ENCODE measurements at regions not wholly inside any gene's neighbourhood (a gene's known extent, or its start where the extent isn't known, plus 50 kb on each side); places are given as distances from the start of the nearest gene placed in this dataset.
"Not testable (repeated sequence)": the region's sequence is repeated elsewhere in the genome, so short reads cannot be mapped to it uniquely, and the experiment has no call there.

DNA sequence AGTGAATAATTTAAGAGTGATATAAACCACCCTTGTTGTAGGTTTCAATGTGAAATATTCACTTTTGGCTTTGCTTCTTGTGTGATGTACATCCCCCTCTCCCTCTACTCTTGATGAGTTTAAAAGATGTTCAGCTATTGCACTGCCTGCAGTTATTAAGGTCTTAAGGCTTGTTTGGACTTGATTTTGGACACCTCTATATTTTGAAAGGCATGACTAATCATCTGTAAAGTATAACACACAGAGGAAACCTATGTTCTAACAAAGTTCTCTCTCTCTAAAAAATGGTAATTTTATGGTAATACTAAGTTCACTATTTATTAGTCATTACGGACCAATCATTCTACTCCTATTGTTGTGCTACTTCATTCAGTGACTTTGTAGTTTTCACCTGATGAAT, 1719.9 kb downstream of the GRIK2 start:
- TF ChIP-seq, protein P1, sequence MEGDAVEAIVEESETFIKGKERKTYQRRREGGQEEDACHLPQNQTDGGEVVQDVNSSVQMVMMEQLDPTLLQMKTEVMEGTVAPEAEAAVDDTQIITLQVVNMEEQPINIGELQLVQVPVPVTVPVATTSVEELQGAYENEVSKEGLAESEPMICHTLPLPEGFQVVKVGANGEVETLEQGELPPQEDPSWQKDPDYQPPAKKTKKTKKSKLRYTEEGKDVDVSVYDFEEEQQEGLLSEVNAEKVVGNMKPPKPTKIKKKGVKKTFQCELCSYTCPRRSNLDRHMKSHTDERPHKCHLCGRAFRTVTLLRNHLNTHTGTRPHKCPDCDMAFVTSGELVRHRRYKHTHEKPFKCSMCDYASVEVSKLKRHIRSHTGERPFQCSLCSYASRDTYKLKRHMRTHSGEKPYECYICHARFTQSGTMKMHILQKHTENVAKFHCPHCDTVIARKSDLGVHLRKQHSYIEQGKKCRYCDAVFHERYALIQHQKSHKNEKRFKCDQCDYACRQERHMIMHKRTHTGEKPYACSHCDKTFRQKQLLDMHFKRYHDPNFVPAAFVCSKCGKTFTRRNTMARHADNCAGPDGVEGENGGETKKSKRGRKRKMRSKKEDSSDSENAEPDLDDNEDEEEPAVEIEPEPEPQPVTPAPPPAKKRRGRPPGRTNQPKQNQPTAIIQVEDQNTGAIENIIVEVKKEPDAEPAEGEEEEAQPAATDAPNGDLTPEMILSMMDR (IDR thresholded peaks at IDR 0.05): no peak
- H3K36me3 Mint-ChIP-seq (ENCODE audit: low read depth): no peaks in the 10 kb centered on the region

GRCh38 chr6:103107985-103108384, 1714.5 kb downstream of the GRIK2 start:
- Mint-ChIP-seq H3K4me1 (ENCODE audit: low read depth) (peaks cover 7% of the 10 kb centered on the region), H3K36me3 (ENCODE audit: low read depth) (no peaks in the 10 kb centered on the region), H3K27ac (ENCODE audit: unreplicated experiment) (no peak overlapping the region), H3K27me3 (ENCODE audit: low read depth) (no peaks in the 10 kb centered on the region), H3K9me3 (ENCODE audit: low read depth) (peaks cover 10% of the 10 kb centered on the region), H3K4me3 (ENCODE audit: unreplicated experiment) (no peak overlapping the region)
- no peak for DNase-seq (ENCODE audit: low spot score)
- TF ChIP-seq, protein P1 (IDR thresholded peaks at IDR 0.05): no peak

More for the DNA sequence above, 1719.9 kb downstream of the GRIK2 start:
- no peaks in the 10 kb centered on the region for H3K4me1 Mint-ChIP-seq (ENCODE audit: low read depth)
- no peaks in the 10 kb centered on the region for H3K27me3 Mint-ChIP-seq (ENCODE audit: low read depth)
- no peak for DNase-seq (ENCODE audit: low spot score)
- no peak overlapping the region for H3K4me3 Mint-ChIP-seq (ENCODE audit: unreplicated experiment)
- H3K27ac Mint-ChIP-seq (ENCODE audit: unreplicated experiment): no peak overlapping the region
- H3K9me3 Mint-ChIP-seq (ENCODE audit: low read depth): peaks cover 12% of the 10 kb centered on the region

GRCh38 chr6:103105686-103106085, 1712.2 kb downstream of the GRIK2 start:
- H3K27me3 Mint-ChIP-seq (ENCODE audit: low read depth): no peaks in the 10 kb centered on the region
- no peaks in the 10 kb centered on the region for H3K36me3 Mint-ChIP-seq (ENCODE audit: low read depth)
- peaks cover 8% of the 10 kb centered on the region for H3K4me1 Mint-ChIP-seq (ENCODE audit: low read depth)
- H3K4me3 Mint-ChIP-seq (ENCODE audit: unreplicated experiment): no peak overlapping the region
- DNase-seq (ENCODE audit: low spot score): no peak
- no peak overlapping the region for H3K27ac Mint-ChIP-seq (ENCODE audit: unreplicated experiment)
- peaks cover 20% of the 10 kb centered on the region for H3K9me3 Mint-ChIP-seq (ENCODE audit: low read depth)
- TF ChIP-seq, protein P1 (IDR thresholded peaks at IDR 0.05): no peak

DNA sequence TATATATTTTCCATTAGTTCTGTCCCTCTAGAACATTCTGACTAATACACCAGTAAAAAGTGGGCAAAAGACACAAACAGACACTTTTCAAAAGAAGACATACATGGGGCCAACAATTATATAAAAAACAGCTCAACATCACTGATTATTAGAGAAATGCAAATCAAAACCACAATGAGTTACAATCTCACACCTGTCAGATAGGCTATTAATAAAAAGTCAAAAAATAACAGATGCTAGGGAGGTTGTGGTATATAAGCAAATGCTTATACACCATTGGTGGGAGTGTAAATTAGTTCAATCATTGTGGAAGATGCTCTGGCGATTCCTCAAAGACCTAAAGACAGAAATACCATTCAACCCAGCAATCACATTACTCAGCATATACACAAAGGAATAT, 1707.8 kb downstream of the GRIK2 start:
- TF ChIP-seq, protein P1 (IDR thresholded peaks at IDR 0.05): no peak
- peaks cover 8% of the 10 kb centered on the region for H3K4me1 Mint-ChIP-seq (ENCODE audit: low read depth)
- no peak for DNase-seq (ENCODE audit: low spot score)
- no peaks in the 10 kb centered on the region for H3K27me3 Mint-ChIP-seq (ENCODE audit: low read depth)
- no peak overlapping the region for H3K27ac Mint-ChIP-seq (ENCODE audit: unreplicated experiment)
- peaks cover 2% of the 10 kb centered on the region for H3K36me3 Mint-ChIP-seq (ENCODE audit: low read depth)
- no peak overlapping the region for H3K4me3 Mint-ChIP-seq (ENCODE audit: unreplicated experiment)
- H3K9me3 Mint-ChIP-seq (ENCODE audit: low read depth): peaks cover 30% of the 10 kb centered on the region

DNA sequence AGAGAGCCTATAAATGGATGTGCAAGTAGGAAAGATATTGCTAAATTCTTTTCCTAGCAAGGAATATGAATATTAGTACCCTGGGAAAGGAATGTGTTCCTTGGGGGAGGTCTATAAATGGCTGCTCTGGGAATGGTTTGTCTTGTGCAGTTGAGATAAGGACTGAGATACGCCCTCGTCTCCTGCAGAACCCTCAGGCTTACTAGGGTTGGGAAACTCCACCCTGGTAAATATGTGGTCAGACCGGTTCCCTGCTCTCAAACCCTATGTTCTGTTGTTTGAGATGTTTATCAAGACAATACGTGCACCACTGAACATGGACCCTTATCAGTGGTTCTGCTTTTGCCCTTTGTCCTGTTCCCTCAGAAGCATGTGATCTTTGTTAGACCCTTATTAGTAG, 1698.9 kb downstream of the GRIK2 start:
- not testable (repeated sequence) for H3K4me1 Mint-ChIP-seq (ENCODE audit: low read depth); H3K27me3 Mint-ChIP-seq (ENCODE audit: low read depth); H3K27ac Mint-ChIP-seq (ENCODE audit: unreplicated experiment); H3K4me3 Mint-ChIP-seq (ENCODE audit: unreplicated experiment); H3K36me3 Mint-ChIP-seq (ENCODE audit: low read depth); DNase-seq (ENCODE audit: low spot score)
- H3K9me3 Mint-ChIP-seq (ENCODE audit: low read depth): peaks cover 16% of the 10 kb centered on the region

GRCh38 chr6:103085801-103086200, 1692.3 kb downstream of the GRIK2 start:
- Mint-ChIP-seq H3K9me3 (ENCODE audit: low read depth) (peaks cover under 1% of the 10 kb centered on the region), H3K4me1 (ENCODE audit: low read depth) (no peaks in the 10 kb centered on the region), H3K27ac (ENCODE audit: unreplicated experiment) (no peak overlapping the region), H3K36me3 (ENCODE audit: low read depth) (no peaks in the 10 kb centered on the region), H3K27me3 (ENCODE audit: low read depth) (no peaks in the 10 kb centered on the region), H3K4me3 (ENCODE audit: unreplicated experiment) (no peak overlapping the region)
- TF ChIP-seq, protein P1 (IDR thresholded peaks at IDR 0.05): no peak
- DNase-seq (ENCODE audit: low spot score): no peak
